HepG2 (cell line): ENCODE measurements at regions not wholly inside any gene's neighbourhood (a gene's known extent, or its start where the extent isn't known, plus 50 kb on each side); places are given as distances from the start of the nearest gene placed in this dataset.

Experiments
- CREB1 ChIP-seq, 2 experiments: fragments of 450-650 bp in 1 of 2; IDR thresholded peaks; 2 replicates each; pipeline ENCODE4 v1.6.1; 2016 to 2017; ENCODE audit warnings: control low read depth in 1 of 2, mild to moderate bottlenecking in 1 of 2, missing compliant biosample characterization in 1 of 2, missing genetic modification characterization in 1 of 2
- FOXK2 ChIP-seq: fragments of 450-650 bp; IDR thresholded peaks from 2 replicates; pipeline ENCODE4 v1.6.1; 2016
- HOXA5 ChIP-seq: sonication (generic); formaldehyde crosslinking; IDR thresholded peaks from 2 replicates; pipeline ENCODE4 v1.4.0; 2020; ENCODE audit warnings: missing genetic modification reagents
- JUN ChIP-seq: sonication (generic); formaldehyde crosslinking; IDR thresholded peaks from 2 replicates; pipeline ENCODE4 v1.4.0; 2020; ENCODE audit warnings: mild to moderate bottlenecking, missing genetic modification reagents
- PITX1 ChIP-seq: sonication (generic); formaldehyde crosslinking; IDR thresholded peaks from 2 replicates; pipeline ENCODE4 v1.5.1; 2020; ENCODE audit warnings: mild to moderate bottlenecking, missing genetic modification reagents
- RXRA ChIP-seq: sonication (generic); formaldehyde crosslinking; IDR thresholded peaks from 2 replicates; pipeline ENCODE4 v1.5.1; 2020; ENCODE audit warnings: missing genetic modification reagents
- SPEN ChIP-seq: sonication (generic); formaldehyde crosslinking; IDR thresholded peaks from 2 replicates; pipeline ENCODE4 v1.5.1; 2020; ENCODE audit warnings: low read depth, mild to moderate bottlenecking, missing genetic modification reagents
- YEATS2 ChIP-seq: sonication (generic); formaldehyde crosslinking; IDR thresholded peaks from 2 replicates; pipeline ENCODE4 v1.4.0; 2020; ENCODE audit warnings: missing genetic modification reagents, borderline replicate concordance
- ZKSCAN1 ChIP-seq: fragments of 150-350 bp; IDR thresholded peaks from 2 replicates; pipeline ENCODE4 v1.6.1; 2014; ENCODE audit warnings: low read length

- no peak for TF ChIP-seq YEATS2 (CRISPR knock-in tag)
- TF ChIP-seq RXRA = no peak
- TF ChIP-seq CREB1 (IDR thresholded peaks at IDR 0.05) = no peak
- no peak for TF ChIP-seq CREB1 (CRISPR knock-in tag; IDR thresholded peaks at IDR 0.05)
- no peak for TF ChIP-seq ZKSCAN1
- TF ChIP-seq HOXA5 (CRISPR knock-in tag) = no peak
- no peak for TF ChIP-seq JUN
- TF ChIP-seq FOXK2 = no peak
- TF ChIP-seq SPEN = no peak
- no peak for TF ChIP-seq PITX1 (CRISPR knock-in tag)
Observed at GRCh38 chr13:106432636-106433035, 102.8 kb downstream of the EFNB2 start.
